ENCODE measurements at regions not wholly inside any gene's neighbourhood (a gene's known extent, or its start where the extent isn't known, plus 50 kb on each side); places are given as distances from the start of the nearest gene placed in this dataset.

DNA sequence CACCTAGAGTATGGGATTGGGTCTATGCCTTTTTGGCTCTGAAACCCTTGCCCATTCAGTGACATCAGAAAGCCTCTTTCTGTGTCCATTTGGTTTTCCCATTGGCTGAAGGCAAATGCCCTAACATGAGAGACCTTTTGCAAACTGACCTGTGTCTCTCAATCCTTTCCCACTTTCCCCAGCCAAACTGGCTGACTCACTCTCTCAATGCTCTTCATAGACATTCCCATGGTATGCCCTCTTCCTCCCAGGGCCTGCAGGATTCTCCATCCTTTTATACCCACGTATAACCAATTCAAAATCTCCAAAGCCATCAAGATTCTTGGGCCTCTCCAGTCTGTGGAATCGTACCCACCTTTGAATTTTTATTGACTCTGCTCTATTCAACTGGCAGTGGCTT is 563.3 kb downstream of the GATA3 start:
- Histone ChIP-seq H3K9me3 (ENCODE audit: control insufficient read depth, insufficient read depth, low read length) (no peaks in the 10 kb centered on the region), H3K4me3 (ENCODE audit: low read length) (no peak overlapping the region), H3K4me1 (ENCODE audit: control insufficient read depth, insufficient read depth, low read length) (no peaks in the 10 kb centered on the region), H3K27ac (ENCODE audit: low read length) (no peak overlapping the region), H3K36me3 (ENCODE audit: control insufficient read depth, insufficient read depth, low read length) (no peaks in the 10 kb centered on the region), H3K27me3 (ENCODE audit: control insufficient read depth, insufficient read depth, low read length) (no peaks in the 10 kb centered on the region)
- H3K4me1 Mint-ChIP-seq = no peaks in the 10 kb centered on the region
- no peak overlapping the region for H3K27ac Mint-ChIP-seq
- TF ChIP-seq, protein P1, sequence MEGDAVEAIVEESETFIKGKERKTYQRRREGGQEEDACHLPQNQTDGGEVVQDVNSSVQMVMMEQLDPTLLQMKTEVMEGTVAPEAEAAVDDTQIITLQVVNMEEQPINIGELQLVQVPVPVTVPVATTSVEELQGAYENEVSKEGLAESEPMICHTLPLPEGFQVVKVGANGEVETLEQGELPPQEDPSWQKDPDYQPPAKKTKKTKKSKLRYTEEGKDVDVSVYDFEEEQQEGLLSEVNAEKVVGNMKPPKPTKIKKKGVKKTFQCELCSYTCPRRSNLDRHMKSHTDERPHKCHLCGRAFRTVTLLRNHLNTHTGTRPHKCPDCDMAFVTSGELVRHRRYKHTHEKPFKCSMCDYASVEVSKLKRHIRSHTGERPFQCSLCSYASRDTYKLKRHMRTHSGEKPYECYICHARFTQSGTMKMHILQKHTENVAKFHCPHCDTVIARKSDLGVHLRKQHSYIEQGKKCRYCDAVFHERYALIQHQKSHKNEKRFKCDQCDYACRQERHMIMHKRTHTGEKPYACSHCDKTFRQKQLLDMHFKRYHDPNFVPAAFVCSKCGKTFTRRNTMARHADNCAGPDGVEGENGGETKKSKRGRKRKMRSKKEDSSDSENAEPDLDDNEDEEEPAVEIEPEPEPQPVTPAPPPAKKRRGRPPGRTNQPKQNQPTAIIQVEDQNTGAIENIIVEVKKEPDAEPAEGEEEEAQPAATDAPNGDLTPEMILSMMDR (IDR thresholded peaks at IDR 0.05) = no peak
- WGBS (ENCODE audit: insufficient coverage) = 83% methylated on average over 2 of the region's 2 CpGs
- no peaks in the 10 kb centered on the region for H3K9me3 Mint-ChIP-seq
- intact Hi-C loops (cut with micrococcal nuclease) = no loop called here
- DNase-seq = no peak
- H3K4me3 Mint-ChIP-seq = no peak overlapping the region
- H3K36me3 Mint-ChIP-seq = no peaks in the 10 kb centered on the region
- H3K27me3 Mint-ChIP-seq (ENCODE audit: low read depth in 2 of 2) = peaks cover 12 to 42% of the 10 kb centered on the region in 2 donors
- ATAC-seq = no peak

DNA sequence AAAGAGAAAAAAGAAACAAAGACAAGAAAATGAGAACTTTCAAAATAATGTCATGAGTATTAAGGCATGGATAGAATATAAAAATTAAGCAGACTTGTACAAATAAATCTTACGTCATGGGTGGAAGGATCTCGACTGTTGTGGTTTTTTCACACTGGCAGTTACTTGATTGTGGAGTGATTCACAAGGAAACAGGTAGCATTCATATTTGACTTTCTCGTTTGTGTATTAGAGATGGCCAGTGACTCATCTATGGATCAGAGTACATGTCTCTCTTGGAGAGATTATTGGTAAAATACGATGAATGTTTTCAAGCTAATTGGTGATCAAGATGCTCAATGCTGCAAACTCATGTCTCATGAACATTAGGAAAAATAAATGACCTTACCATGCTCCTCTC is 564.3 kb downstream of the GATA3 start:
- Mint-ChIP-seq H3K9me3 (no peaks in the 10 kb centered on the region), H3K27me3 (ENCODE audit: low read depth in 2 of 2) (peaks cover 10 to 42% of the 10 kb centered on the region in 2 donors), H3K4me3 (no peak overlapping the region), H3K36me3 (no peaks in the 10 kb centered on the region), H3K4me1 (no peaks in the 10 kb centered on the region), H3K27ac (no peak overlapping the region)
- no peaks in the 10 kb centered on the region for H3K9me3 ChIP-seq (ENCODE audit: control insufficient read depth, insufficient read depth, low read length)
- no peaks in the 10 kb centered on the region for H3K4me1 ChIP-seq (ENCODE audit: control insufficient read depth, insufficient read depth, low read length)
- H3K27ac ChIP-seq (ENCODE audit: low read length) = no peak overlapping the region
- DNase-seq (no peak), ATAC-seq (no peak)
- WGBS (ENCODE audit: insufficient coverage) = 68% methylated on average over 4 of the region's 4 CpGs
- intact Hi-C loops (cut with micrococcal nuclease) = no loop called here
- H3K36me3 ChIP-seq (ENCODE audit: control insufficient read depth, insufficient read depth, low read length) = no peaks in the 10 kb centered on the region
- H3K4me3 ChIP-seq (ENCODE audit: low read length) = no peak overlapping the region
- H3K27me3 ChIP-seq (ENCODE audit: control insufficient read depth, insufficient read depth, low read length) = no peaks in the 10 kb centered on the region
- TF ChIP-seq, protein P1 (IDR thresholded peaks at IDR 0.05) = no peak

DNA sequence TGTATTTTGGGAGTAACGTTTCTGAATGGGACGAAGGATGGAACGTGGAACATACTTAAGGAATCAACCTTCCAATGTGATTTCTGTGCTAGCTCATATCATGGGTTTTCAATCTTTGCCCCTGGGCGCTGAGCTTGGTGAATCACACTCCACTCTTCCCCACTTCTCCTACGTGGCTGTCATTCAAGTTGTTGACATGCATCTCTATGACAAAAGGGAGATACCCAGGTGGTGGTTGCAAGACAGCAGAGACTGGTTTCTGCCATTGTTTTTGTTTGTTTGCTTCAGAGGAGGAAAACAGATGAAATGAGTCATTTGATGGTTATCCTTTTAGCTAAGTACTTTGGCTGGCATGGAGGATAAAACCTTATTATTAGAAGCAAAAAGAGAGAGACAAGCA is 573.9 kb downstream of the GATA3 start:
- Histone ChIP-seq H3K27ac (ENCODE audit: low read length) (no peak overlapping the region), H3K9me3 (ENCODE audit: control insufficient read depth, insufficient read depth, low read length) (no peaks in the 10 kb centered on the region), H3K4me1 (ENCODE audit: control insufficient read depth, insufficient read depth, low read length) (no peaks in the 10 kb centered on the region), H3K36me3 (ENCODE audit: control insufficient read depth, insufficient read depth, low read length) (no peaks in the 10 kb centered on the region), H3K4me3 (ENCODE audit: low read length) (no peak overlapping the region), H3K27me3 (ENCODE audit: control insufficient read depth, insufficient read depth, low read length) (no peaks in the 10 kb centered on the region)
- Mint-ChIP-seq H3K4me3 (no peak overlapping the region), H3K4me1 (no peaks in the 10 kb centered on the region), H3K27me3 (ENCODE audit: low read depth in 2 of 2) (peaks cover 12 to 26% of the 10 kb centered on the region in 2 donors), H3K9me3 (no peaks in the 10 kb centered on the region), H3K36me3 (no peaks in the 10 kb centered on the region), H3K27ac (no peak overlapping the region)
- TF ChIP-seq, protein P1 (IDR thresholded peaks at IDR 0.05) = no peak
- ATAC-seq (no peak), DNase-seq (no peak)
- WGBS (ENCODE audit: insufficient coverage) = 96% methylated on average over 4 of the region's 5 CpGs
- intact Hi-C loops (cut with micrococcal nuclease) = no loop called here

DNA sequence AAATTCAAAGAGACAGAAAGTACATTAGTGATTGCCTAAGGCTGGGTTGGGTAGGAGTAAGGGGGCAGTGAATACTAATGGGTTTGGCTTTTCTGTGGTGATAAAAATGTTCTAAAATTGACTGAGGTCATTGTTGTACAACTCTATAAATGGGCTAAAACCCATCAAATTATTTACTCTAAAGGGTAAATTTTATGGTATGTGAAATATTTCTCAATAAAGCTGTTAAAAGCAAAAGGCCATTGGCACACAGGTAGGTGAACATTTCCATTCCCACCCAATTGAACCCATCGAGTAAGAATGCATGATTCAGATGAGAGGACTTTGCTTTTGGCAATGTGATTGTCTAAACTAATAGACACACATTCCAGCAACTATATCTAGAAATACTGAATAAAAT is 579.4 kb downstream of the GATA3 start:
- WGBS (ENCODE audit: insufficient coverage) = no CpG with 5 or more reads among the region's 1 CpG
- no peak for ATAC-seq
- Histone ChIP-seq H3K4me3 (ENCODE audit: low read length) (no peak overlapping the region), H3K9me3 (ENCODE audit: control insufficient read depth, insufficient read depth, low read length) (no peaks in the 10 kb centered on the region), H3K4me1 (ENCODE audit: control insufficient read depth, insufficient read depth, low read length) (no peaks in the 10 kb centered on the region), H3K27me3 (ENCODE audit: control insufficient read depth, insufficient read depth, low read length) (no peaks in the 10 kb centered on the region), H3K36me3 (ENCODE audit: control insufficient read depth, insufficient read depth, low read length) (no peaks in the 10 kb centered on the region), H3K27ac (ENCODE audit: low read length) (no peak overlapping the region)
- Mint-ChIP-seq H3K27ac (no peak overlapping the region), H3K9me3 (no peaks in the 10 kb centered on the region), H3K27me3 (ENCODE audit: low read depth in 2 of 2) (peaks cover 10 to 25% of the 10 kb centered on the region in 2 donors), H3K4me1 (no peaks in the 10 kb centered on the region), H3K4me3 (no peak overlapping the region), H3K36me3 (no peaks in the 10 kb centered on the region)
- no peak for DNase-seq
- intact Hi-C loops (cut with micrococcal nuclease) = no loop called here
- TF ChIP-seq, protein P1 (IDR thresholded peaks at IDR 0.05) = no peak
